CD4-positive, alpha-beta T cell treated with Interleukin-12 subunit alpha and Interleukin-12 subunit beta, for 1 hour (primary cell): ENCODE measurements at regions not wholly inside any gene's neighbourhood (a gene's known extent, or its start where the extent isn't known, plus 50 kb on each side); places are given as distances from the start of the nearest gene placed in this dataset.

Experiments used
- DNase-seq: peaks from one replicate; pipeline ENCODE4 v3.0.0-alpha.2; 2020

DNA sequence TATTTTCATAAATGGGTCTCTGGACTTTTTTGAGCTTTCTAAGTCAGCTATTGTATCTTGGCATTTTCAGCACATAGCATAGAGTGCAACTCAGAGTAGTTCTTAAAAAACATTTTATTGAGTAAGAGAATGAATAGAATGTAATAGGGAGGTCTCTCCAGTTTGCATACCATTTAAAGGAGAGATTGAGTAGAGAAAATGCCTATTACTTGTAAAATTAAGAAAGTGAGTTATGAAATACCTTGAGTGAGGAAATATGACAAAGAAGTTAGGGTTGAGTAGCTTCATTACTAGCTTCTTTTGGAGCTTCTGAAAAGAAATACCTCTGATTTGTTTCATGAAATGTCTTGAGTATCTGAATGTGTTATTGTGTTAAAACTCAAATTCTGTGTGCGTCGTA lies 140.0 kb downstream of the AASDHPPT start:
- DNase-seq, result no peak

DNA sequence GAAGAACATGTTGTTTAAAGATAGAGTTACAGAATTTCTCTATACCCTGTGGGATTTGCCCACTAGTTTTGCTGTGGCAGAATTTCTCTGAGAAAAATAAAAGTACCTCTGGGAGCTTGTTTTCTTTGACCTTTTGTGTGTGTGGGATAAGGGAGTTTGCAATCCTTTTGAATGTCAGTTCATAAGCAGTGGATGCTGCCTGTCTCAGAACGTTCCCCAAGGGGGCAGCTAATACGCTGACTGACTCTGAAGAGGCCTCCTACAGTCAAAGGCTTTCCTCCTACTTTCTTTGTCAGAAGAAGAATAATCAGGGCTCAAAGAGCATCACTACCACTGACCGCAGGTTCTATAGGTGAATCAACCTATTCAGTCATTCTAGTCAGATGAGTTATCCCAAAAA lies 140.6 kb downstream of the AASDHPPT start:
- DNase-seq, result no peak

DNA sequence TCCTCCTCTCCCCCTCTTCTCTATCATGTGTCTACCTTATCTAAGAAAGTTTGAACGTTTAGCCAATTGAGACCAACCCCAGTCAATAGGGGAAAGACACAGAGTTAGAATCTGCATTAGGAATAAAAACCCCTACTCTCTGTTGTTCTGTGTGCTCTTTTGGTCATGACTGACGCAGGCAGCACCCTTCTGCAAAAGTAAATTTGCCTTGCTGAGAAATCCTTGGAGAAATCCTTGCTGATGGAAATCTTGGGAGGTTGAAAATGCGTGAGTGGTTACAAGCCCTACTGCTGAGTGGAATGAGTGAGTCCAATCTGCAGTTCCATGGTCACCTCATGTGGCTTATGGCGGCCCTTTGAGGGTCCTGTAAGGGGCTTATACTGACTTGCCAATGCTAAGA lies 145.2 kb downstream of the AASDHPPT start:
- DNase-seq, result no peak

DNA sequence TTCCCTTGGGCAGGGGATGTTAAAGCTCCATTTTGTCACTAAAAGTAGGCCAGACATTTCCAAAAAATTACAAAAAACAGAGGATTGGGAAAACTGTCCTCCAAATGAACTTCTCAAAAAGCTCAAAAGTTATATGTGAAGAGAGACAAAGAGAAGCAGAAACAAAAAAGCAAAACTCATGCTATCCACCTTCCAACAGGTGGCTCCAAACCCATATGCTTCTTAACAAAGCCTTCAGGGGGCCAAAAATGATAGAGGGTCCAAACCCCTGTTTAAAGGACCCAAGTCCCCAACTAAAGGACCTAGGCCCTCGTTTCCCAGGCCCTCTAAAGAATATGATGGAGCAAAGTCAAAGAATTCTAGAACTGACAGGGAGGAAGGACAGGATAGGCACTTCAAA lies 146.7 kb downstream of the AASDHPPT start:
- no peak for DNase-seq

DNA sequence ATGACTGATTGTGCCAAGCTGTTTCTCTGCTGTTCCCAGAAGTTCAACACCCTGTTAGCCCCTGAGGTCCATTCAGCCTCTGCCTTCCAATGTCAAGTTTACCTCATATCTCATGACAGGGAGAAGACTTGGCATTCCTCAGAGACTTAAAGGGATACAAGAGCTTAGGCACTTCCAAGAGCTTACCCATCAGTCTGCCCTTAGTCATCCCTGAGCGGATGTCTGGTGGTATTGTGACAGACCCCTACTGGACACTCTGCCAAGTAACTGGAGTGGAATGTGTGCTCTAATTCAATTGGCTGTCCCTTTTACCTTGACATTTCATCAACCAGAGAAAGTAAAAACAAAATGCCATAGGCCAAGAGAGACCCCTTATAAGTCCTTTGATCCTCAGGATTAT lies 151.5 kb downstream of the AASDHPPT start:
- DNase-seq, result no peak

DNA sequence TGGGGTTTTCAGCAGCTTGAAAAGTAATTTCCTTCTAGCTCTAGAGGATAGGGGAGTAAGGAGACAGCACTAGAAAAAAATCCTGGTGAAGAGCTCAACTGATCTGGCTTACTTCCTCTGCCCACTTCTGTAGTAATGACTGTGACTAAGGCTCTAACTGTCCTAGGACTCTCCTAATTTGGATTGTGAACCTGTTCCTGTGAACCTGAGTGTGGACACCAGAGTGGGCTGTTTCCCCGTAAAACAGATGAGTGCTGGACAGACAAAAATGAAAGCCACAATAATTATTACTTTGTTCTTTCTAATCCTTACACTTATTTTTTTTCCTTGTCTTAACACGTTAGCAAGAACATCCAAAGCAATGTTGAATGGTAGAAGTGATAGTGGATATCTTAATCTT lies 154.1 kb downstream of the AASDHPPT start:
- DNase-seq, result no peak

DNA sequence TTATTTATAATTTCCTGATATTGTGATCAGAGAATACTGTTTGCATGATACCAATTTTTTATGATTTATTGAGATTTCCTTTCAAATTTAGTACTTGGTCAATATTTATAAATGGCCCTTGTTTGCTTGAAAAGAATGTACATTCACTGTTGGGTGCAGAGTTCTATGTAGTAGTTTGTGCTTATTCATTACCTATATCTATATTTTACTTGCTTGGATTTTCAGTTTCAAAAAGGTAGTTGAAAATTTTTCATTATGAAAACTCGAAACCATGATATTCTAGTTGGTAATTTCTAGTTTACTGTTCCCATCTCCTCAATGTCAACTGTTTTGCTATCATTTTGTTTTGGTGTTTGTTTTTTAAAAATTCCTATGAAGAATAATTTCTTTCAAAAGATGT lies 155.7 kb downstream of the AASDHPPT start:
- DNase-seq, result no peak

DNA sequence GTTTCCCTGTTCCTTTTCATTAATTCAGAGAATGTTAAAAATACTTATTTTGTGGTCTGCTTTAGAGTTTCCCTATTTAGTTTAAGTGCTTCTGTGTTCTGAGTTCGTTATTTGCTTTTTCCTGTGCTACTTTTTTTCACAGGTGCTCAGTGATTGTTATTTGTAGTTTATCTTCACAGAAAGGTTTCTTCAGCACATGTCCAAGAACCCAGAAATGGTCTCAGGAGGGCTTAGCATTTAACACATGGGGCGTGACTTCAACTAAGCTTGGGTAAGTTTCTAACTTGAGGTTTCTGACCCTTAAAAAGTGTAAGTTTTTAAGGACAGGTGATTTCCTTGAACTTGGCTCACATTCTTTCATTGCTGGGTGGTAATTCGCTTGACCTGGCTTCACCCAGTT lies 157.3 kb downstream of the AASDHPPT start:
- no peak for DNase-seq

DNA sequence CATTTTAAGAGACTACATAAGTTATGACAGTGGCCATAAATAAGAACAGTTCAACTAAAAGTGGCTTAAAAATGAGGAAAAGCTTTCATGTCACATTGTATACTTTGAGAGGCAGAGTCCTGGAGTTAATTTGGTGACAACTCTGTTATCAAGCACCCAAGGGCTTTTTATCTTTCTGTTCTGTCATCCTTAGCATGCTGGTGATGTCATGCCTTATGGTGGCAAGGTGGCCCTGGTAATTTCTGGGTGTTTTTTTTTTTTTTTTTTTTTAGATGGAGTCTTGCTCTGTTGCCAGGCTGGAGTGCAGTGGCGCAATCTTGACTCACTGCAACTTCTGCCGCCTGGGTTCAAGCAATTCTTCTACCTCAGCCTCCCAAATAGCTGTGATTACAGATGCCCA lies 158.8 kb downstream of the AASDHPPT start:
- DNase-seq, result no peak

DNA sequence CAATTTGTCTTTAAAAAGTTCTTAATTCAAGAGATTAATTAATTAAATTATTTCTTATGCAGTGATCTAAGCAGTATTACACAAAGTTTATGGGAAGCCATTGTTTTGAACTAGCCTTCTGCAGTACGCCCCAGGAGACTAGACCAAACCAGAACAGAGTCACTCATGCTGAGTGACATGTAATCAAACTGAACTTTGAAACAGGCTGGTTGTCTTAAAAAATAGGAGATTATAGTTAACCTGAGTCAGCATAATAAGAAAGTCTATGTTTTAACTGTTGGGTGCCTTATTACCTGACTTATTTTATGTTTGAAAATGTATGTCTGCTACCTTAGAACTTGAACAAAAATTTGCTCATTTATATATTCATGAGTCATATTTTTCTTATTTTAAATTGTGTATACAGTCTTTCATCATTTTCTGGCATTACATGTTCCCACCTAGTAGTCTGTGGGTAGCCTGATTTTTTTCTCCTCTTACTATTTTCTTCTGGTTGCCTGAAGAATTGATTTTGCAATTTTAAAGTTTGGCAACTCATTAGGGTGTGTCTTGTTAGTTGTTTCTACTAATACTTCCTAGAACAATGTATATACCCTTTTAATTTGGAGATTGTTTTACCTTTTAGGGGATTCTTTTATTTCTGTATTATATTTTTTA lies 161.4 kb downstream of the AASDHPPT start:
- DNase-seq, result no peak

DNA sequence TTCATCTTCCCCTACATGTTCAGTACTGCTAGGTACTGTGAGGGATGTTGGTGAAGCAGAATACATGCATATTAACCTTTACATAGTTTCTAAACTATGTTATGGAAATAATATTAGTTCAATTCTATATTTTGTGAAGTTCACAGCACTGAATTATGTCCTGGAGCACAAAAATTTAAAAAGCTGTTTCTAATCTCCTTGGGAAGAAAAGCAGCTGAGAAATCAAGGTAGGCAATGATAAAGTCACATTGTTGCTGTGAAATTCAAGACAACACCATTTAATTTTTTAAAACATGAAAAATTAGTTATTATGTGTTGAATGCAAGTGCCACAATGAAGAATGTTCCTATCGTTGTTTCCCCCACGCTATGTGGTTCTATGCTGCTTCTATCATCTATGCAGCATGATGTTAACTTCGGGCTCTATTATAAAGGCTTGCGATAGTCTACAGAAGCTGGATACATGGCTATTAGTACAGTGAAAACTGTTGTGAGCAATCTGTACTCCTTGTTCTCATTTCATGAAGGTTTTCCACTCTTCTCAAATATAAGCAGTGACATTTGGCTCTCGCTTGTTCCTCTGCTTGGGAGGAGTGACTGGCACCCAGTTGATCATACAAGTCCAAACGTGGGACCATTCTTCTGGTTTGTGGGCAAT lies 164.3 kb downstream of the AASDHPPT start:
- DNase-seq, result no peak

DNA sequence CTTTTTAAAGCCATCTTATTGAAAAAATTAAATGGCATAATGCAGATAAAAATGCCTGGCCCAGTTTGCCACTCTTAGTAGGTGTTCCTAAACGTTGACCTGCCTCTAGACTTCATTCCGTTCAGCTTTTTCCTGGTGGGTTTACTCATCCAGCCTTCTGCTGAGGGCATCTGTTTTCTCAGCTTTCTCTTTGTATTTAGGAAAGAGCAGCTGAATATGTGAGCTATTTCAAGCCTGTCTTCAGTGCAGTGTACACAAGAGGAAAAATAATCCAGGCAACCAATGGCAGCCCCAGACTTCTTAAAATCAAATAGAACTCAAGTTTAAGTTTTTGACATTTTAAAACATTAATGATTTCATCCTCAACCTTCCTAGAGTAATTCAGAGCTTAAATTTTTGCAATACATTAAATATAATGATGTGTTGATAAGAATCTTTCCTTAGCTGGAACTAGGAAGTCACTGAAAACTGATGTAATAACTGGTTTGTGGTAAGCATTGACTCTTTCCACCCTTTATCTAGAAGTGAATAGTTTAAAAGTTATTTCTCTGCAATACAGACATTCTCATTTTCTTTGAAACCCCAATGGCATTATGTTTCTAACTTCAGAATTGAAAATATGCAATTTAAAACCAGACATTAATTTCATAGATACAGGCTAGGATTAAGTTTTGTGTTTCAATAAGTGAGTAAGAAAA lies 165.4 kb downstream of the AASDHPPT start:
- no peak for DNase-seq

DNA sequence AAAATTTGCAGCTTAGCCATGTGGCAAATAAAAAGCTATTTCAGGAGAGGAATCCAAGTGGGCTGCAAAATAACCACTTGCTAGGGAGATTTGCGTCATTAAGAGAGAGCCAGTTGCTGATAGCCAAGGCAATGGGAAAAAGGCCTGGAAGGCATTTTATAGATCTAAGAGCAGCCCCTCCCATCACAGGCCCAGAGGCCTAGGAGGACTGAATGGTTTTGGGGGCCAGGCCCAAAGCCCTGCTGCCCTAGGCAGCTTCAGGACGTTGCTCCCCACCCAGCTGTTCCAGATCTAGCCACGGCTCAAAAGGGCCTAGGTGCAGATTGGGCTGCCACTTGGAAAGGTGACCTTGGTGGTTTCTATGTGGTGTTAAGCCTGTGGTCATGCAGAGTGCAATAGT lies 169.0 kb downstream of the AASDHPPT start:
- DNase-seq, result no peak

DNA sequence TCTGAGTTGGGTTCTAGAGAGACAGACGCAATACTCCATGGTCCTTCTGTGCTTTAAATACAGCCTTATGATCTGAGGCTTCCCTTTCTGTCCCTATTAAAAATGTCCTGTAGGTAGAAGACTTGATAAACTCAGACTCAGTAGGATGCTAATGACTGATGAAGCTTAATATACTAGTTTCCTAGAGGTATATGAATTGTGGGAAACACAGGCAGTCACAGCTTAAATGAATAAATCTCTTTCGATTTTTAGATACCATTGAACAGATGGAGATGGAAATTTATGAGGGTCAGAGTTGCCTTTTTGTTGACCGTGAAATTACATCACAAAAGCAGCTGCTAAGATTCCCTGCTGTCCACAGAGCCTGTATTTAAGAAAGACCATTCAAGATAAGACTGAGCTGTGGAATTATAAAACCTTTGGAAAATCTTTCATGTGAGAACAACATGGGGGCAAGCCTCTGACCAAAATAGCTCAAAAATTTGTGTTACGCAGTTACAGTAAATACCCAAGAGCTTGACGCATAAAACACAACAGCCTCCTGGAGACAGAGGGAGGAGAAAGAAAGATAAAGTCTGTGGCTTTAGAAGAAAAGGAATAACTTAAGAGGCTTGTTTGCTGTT lies 172.3 kb downstream of the AASDHPPT start:
- DNase-seq, result no peak

DNA sequence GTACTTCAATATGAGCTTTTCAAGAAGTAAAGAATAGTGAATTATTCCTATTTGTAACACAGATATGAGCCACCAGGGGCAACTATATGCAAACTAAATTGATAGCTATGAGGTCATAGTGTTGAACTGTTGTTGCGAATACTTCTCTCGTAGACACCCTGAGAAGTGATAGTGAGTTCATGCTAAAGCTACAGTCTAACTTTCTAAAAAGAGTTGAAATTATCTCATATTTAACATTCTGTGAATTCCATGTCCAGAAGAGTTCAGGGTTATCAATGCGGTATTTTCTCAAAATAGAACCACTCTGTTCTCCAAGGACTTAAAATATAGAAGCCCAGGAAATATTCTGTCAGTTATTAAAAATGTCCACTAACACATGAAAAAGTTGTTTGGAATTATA lies 185.4 kb downstream of the AASDHPPT start:
- DNase-seq, result no peak

DNA sequence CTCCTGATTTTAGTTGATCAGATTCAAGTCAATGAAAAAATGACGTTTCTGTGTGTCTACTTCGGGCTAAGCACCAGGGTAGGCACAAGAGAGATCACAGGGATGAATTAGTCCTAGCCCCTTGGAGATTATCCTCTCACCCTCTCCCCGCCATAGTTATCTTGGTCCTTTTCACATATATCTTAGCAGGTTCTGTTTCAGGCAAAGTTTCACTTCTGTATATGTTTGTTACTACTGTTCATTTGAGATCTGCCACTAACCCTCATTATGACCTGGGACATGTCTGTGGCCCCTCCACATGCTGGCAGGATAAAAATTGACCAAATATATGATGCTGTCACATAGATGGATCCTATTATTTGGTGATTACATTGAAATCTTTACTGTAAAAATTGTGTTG lies 186.1 kb downstream of the AASDHPPT start:
- DNase-seq, result no peak

DNA sequence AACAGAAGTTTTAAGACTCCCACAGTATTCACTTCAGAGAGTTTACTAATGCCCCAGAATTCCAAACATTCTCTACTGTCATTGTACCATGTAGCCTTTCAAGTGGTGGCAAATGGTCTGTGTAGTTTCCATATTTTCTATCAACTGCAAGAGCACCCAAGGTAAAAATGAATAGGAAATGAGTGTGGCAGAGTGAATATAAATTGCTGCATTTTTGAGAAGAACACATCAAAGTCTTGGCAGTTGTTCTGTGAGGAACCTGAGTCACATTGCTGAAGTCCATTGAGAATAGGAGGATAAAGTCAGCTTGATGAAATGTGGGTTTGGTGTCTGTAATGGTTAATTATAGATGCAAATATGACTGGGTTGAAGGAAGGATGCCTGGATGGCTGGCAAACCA lies 193.6 kb downstream of the AASDHPPT start:
- DNase-seq, result no peak

DNA sequence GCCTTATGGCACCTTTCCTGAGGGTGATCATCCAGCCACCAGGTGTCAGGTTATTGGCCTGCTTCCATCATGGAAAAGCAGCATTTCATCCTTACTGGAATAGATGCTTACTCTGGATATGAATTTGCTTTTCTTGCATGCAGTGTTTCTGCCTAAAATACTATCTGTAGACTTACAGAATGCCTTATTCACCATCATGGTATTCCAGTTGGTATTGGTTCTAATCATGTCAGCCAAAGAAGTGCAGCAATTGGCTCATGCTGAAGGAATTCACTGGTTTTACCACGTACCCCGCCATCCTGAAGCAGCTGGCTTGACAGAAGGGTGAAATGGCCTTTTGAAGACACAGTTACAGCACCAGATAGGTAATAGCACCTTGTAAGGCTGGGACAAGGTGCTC lies 194.2 kb downstream of the AASDHPPT start:
- no peak for DNase-seq

DNA sequence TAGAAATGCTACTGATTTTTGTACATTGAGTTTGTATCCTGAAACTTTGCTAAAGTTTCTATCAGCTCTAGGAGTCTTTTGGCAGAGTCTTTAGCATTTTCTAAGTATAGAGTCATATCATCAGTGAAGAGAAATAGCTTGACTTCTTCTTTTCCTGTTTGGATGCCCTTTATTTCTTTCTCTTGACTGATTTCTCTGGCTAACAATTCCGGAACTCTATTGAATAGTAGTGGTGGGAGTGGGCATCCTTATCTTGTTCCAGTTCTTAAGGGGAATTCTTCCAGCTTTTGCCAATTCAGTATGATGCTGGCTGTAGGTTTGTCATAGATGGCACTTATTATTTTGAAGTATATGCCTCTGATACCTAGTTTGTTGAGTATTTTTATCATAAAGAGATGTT lies 197.7 kb downstream of the AASDHPPT start:
- DNase-seq, result no peak

DNA sequence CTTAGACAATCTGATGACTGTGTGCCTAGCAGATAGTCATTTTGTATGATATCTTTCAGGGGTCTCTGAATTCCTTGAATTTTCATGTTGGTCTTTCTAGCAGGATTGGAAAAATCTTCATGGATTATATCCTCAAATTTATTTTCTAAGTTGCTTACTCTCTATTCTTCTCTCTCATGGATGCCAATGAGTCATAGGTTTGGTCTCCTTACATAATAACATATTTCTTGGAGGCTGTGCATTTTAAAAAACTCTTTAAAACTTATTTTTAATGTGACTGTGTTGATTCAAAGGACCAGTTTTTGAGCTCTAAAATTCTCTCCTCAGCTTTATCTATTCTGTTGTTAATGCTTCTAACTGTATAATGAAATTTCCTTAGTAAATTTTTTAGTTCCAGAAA lies 198.7 kb downstream of the AASDHPPT start:
- no peak for DNase-seq

DNA sequence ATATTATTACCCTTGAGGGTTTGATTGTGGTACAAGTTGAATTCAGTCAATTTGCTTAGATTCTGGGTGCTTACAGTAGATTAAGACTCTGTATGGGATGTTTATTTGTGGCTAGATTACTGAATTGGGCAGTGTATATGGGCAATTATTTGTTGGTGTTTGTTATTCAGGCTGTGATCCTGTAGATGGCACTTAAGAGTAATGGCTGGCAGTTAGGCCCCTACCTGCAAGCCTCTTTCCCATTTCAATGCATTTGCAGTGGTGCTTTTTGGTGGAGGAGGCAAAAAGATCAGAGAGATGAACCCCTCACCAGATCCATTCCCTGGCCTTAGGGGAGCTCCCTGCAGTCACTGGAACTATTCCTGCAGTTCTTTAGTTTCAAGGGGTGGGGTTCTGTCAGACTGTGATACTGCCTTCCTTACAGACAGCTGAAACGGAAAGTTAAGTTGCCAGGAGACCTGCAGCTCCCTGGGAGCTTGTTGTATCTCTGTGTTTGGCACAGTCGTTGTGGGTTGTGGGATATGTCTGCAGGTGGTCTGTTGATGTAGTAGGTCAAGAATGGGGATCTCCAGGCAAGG lies 199.5 kb downstream of the AASDHPPT start:
- no peak for DNase-seq

DNA sequence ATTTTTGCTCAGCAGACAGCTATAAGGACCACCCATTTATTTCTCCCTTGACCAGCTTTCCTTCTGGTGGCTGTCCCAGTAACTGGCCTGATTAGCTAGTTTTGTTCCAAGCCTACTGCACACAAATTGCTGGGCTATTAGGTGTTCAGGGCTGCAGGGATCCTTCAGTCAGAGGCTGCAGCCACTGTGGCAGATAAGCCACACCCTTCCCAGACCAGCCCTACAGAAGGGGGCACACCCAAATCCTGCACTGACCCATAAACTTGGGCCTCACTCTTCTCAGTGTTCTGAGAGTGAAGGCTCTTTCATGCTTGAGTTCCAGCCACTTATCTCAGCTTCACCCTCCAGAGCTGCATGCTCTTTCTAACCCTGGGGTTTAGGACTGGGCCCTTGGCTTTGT lies 200.0 kb downstream of the AASDHPPT start:
- DNase-seq, result no peak

DNA sequence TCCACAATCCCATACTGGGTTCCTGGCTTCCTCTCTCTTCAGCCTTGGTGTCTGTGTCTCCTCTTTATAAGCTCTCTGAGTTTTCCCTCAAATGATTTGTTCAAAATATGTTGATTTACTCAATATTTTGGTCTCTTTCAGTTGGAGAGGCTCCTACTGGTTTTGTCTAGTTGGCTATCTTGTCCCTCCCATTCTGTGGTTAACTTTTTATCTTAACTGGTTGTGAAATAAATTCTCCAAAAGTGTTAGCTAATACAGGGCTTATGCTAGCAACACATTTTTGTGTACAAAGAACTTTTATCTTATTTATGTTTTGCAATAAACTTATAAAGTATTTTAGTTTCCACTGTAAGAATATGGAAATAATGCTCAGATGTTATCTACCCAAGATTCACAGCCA lies 200.9 kb downstream of the AASDHPPT start:
- no peak for DNase-seq

DNA sequence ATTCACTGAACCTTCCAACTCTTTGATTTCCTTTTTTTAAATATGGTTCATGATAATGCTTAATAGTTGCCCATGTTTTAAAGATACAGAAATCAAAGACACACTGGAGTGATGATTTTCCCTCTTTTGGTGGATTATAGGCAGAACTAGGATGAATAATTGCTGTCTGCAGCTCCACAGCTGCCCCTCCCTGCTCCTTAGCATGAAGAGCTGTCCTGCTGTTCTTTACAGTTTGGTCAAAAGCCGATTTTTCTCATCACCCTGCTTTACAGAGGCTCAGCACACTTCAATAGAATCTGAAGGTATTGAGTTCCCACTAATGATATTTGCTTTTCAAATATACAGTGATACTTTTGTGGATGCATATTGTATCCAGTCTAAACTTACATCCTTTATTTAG lies 202.6 kb downstream of the AASDHPPT start:
- DNase-seq, result no peak
